A673 (cell line): ENCODE measurements at regions not wholly inside any gene's neighbourhood (a gene's known extent, or its start where the extent isn't known, plus 50 kb on each side); places are given as distances from the start of the nearest gene placed in this dataset.

Experiments used
- CTCF ChIP-seq: fragments of 300-800, 200-600 bp; sonication (generic); conservative IDR thresholded peaks from 2 replicates; pipeline ENCODE4 v1.5.1; 2017; ENCODE audit warnings: low read depth, mild to moderate bottlenecking, antibody characterized with exemption, low read length, moderate library complexity, mixed read lengths
- EZH2 ChIP-seq: fragments of 200-600 bp; sonication (generic); IDR thresholded peaks from 2 replicates; pipeline ENCODE4 v1.6.1; 2017; ENCODE audit warnings: borderline replicate concordance, low read depth, mild to moderate bottlenecking, mixed read lengths, antibody characterized with exemption, low read length; ENCODE audit not compliant: poor library complexity, severe bottlenecking

DNA sequence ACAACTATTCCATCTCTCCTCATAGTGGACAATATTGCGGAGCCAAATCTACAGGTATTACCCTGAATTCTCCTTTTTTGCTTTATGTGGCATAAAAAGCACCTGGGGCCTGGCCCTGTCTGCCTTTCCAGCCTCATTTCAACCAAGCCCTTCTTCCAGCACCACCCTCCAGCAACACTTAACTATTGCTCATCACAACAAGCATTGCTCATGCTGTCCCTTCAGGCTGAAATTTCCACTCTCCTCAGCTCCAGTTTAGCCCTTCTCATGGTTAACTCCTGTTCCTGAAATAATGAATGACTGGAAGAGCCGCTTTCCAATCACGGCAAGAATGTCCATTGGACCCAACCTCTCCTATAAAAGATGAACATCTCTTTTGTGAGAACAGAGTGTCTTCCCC lies 107.4 kb downstream of the P2RY1 start:
- TF ChIP-seq CTCF (no peak), EZH2 (no peak)
